NT2/D1 (cell line): ENCODE measurements at regions not wholly inside any gene's neighbourhood (a gene's known extent, or its start where the extent isn't known, plus 50 kb on each side); places are given as distances from the start of the nearest gene placed in this dataset.

Source experiments
- SUZ12 ChIP-seq: IDR thresholded peaks from 2 replicates; pipeline ENCODE4 v1.6.1; 2011; ENCODE audit not compliant: insufficient read length, insufficient read depth; ENCODE audit errors: extremely low read depth
- YY1 ChIP-seq: IDR thresholded peaks from 2 replicates; pipeline ENCODE4 v1.6.1; 2011; ENCODE audit not compliant: insufficient read length, insufficient read depth
- ZNF274 ChIP-seq: IDR thresholded peaks from 2 replicates; pipeline ENCODE4 v1.6.1; 2011; ENCODE audit warnings: mild to moderate bottlenecking, low read depth, low read length

GRCh38 chr14:86723254-86723624 lies 1193.3 kb downstream of the FLRT2 start:
- TF ChIP-seq SUZ12 (no peak), ZNF274 (no peak), YY1 (no peak)
